ENCODE measurements at regions not wholly inside any gene's neighbourhood (a gene's known extent, or its start where the extent isn't known, plus 50 kb on each side); places are given as distances from the start of the nearest gene placed in this dataset.
"Not testable (repeated sequence)": the region's sequence is repeated elsewhere in the genome, so short reads cannot be mapped to it uniquely, and the experiment has no call there.

- TF ChIP-seq CTCF (IDR thresholded peaks at IDR 0.05; ENCODE audit: borderline replicate concordance, extremely low read depth, low read length, poor library complexity, severe bottlenecking); EZH2 (IDR thresholded peaks at IDR 0.05; ENCODE audit: borderline replicate concordance, low read depth, low read length, severe bottlenecking): not testable (repeated sequence)
Measured at GRCh38 chrX:153251952-153252351, 69.6 kb downstream of the PNMA6F start.

Measured in DND-41 (cell line).